HG02610 (cell line): ENCODE measurements at regions not wholly inside any gene's neighbourhood (a gene's known extent, or its start where the extent isn't known, plus 50 kb on each side); places are given as distances from the start of the nearest gene placed in this dataset.
"Not testable (repeated sequence)": the region's sequence is repeated elsewhere in the genome, so short reads cannot be mapped to it uniquely, and the experiment has no call there.

Experiments
- ATAC-seq: cut with Tn5 transposase; IDR thresholded peaks from one replicate; pipeline ENCODE4 v1.9.1; 2021; ENCODE audit warnings: mild to moderate bottlenecking, moderate library complexity; ENCODE audit not compliant: unreplicated experiment

DNA sequence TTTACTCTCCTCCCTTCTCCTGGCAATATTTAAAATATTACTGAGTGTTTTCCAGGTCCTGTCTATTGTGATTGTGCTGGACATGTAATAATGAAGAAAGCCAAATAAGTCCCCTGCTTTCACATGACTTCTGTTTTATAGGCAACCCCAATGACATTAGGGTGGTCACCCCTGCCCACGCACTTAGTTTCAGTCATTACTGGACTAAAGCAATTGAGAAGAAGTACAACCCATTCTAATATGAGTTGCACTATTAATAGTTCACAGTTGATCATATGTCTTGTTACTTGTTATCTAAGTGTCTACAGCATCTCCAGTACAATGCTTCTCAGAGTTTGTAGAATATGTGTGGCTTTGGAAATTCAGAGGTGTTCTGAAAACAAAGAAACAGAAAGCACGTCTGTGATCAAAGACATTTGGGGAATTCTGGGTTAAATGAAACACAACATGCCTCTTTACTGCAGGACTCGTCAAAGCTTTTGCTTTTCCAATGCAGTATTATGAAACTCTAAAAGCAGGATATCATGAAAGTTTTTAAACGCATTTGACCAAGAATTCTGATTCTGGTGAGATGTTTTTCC is 789.5 kb downstream of the DHX35 start:
- no peak for ATAC-seq

DNA sequence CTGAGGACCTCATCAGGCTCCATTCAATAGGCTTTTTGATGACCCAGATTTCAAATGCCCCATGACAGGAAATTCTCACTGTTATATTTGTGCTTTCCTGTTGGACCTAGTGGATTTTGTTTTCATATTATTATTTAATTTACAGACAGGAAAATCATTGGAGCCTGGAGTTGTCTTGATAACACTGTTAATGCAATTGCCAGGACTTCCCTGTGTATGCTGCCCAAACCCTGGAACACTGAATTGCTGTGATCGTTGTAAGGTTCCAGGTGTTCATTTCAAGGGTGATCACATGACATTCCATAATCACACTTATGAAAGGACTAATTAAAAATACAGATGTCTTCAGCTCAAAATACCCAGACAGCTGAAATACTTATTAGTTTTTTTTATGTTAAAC is 783.2 kb downstream of the DHX35 start:
- ATAC-seq, result no peak

DNA sequence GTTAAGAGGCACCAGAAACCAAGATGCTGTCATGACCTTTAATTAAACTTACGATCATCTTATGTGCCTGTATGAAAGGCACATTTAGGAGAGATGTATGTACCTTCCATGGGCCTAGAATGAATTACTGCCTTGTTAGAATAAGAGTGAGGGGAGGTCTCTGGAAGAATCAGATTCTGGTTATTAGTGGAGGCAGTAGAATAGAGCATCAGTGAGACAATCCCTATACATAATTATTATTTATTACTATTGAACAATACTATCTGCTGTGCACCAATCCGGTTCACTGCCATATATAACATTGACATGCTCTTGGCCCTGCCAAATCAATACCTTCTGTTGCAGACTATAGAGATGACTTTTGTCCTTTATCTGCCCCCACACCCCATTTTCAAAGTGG is 776.5 kb downstream of the DHX35 start:
- ATAC-seq, result no peak

DNA sequence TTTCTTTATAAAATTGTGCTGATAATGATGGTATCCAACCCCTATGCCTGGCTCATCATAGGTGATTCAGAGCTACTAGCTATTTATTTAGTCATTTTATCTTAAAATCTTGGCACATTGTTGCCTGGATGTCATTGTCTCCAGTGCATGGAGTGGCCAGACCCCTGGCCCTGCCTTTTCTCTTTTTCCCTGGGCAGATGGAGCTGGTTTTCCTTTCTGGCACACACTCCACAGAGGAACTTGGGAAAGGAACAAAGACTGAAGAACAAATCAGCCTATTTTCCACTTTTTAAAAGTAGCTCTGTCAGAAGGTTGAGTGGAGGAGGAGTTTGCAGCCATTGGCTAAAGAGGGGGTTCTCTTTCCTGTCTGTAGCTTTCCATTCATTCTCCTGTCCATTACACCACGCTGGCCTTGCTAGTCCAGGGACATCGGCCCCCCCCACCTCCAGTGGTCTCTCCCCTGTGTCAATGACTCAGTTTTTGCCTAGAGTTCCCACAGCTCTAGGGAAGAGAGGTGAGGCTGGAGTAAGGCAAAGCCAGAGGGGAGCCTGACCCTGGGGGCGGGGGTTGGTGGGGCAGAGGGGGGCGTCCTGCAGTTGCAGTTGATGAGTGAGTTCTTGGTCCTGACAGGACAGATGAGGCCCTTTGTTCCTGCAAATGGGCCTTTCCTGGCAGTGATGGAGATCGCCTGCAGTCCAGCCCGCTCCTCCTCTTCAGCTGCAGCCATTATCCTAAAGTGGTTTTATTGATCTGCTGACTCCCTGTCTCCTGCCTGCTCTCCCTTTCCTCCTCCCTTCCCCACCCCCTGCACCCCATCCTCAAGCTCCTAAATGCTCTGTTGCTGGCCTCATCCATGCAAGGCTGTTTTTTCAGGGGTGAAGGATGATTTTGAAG is 774.5 kb downstream of the DHX35 start:
- no peak for ATAC-seq

DNA sequence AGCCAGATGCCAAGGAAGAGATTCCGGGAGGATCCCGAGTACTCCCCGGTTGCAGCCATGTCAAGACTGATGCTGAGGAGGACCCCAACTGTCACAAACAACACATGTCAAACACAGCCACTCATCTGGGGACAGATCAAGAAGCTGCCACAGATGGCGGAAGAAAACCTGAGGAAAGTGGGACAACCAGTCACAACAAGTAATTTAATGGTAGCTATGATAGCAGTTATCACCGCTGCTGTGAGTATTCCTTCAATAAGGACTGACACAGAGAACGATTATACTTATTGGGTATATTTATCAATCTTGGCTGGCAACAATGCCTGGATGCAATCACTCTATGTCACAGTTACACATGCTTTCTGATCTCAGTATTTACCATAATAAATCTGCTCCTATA is 763.4 kb downstream of the DHX35 start:
- ATAC-seq, result not testable (repeated sequence)

DNA sequence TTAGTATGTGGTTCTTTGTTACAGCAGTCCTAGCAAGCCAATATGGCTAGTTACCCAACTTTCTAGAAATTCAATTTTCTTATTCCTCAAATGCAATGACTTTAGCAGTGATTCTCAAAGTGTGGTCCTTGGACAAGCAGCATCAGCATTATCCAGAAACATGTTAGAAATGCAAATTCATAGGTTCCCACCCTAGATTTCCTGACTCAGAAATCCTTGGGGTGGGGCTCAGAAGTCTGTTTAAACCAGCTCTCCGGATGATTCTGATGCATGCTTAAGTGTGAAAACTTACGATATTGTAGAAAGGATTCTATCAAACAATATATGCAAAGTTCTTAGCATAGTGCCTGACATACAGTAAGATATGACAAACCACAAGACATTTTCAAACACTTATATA is 757.1 kb downstream of the DHX35 start:
- ATAC-seq, result no peak

DNA sequence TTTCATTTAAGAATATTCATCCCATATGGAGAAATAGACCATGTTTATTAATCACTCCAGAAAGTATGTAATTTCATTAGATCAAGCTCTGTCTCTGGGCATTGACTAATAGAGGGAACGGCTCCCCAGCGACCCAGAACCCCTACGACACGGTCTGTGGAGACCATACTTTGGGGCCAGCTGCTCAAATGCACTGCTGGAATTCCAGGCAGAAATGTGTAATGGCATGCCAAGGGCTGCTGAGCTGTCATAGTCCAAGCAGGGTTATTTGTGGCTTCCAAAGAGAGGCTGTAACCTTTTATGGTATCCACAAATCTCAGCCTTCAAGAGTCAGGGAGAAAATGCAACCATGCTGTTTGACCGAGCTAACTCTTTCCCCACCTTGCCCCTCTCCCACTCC is 755.8 kb downstream of the DHX35 start:
- ATAC-seq, result no peak

DNA sequence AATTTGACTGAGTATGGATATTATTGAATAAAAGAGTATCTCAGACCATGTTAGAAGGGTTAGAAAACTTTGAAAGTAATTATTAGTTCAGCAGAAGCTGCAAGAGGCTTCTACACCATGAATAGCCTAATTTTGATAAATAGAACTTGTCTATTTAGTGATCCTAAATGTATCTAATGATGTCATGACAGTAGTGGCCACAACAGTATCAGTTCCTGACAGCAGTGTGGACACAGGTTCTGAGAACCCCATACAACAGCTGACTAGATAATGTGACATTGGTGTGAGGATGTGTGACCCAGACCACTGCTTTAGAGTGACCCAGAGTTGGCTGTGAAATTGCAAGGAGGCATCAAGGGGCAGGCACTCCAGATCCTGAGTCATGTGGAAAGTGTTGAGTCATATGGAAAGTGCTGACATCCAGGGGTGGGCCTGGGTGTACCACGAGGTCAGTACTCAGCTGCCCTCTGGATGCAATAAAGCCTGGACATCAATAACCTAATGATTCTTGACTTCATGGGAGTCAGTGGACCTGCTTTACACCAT is 754.7 kb downstream of the DHX35 start:
- ATAC-seq, result no peak

DNA sequence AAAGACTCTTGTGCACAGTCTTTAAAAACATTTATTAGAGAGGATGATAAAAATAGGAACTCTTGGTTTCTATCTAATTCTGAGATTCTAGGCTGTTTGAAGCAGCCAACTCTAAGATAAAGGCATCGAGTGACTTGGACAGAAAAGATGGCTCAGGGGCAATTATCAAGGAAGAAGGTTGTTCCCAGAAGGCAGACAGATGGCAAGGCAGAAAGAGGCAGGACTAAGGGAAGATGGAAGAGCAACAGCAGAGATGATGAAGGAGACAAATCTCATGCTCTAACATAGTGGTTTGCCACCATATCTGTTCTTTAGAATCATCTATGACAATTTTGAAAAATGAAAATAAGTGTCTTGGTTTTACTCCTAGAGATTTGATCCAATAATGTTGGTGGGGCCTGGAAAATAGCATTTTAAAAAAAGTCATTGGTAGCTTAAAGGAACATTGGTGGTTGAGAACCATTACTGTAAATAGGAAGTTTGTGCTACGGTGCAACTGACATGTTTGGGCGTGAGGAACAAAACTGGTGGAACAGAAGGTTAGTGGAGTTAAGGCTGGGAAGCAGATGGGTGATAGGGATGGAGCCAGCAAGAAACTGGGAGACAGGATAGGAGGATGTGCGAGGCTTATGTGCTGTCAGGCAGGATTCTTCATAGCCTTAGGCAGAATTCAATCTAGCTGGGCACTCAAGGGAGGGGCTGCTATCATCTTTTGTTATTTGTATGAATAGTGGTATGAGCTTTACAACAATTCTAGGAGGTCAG is 751.1 kb downstream of the DHX35 start:
- no peak for ATAC-seq

DNA sequence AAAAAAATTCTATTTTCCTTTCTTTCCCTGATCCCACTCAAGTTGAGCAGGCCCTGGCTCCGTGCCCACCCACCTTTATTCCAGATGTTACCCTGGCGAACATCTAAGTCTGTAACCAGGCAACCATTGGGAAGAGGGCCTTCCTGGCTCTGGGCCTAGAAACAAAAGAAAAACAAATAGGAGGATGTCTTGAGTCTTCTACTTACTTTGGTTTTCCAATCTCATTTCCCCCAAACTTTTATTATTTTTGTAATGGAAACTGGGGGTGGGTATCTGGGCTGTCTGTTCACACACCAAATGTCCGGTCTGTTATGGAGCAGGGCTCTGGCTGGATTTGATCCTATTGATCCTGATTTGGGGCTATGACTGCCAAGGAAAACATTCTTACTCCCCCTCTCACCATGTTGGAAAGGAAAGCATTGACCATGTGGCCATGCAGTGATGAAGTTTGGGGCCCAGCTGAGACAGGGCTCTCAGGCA is 744.1 kb downstream of the DHX35 start:
- no peak for ATAC-seq

DNA sequence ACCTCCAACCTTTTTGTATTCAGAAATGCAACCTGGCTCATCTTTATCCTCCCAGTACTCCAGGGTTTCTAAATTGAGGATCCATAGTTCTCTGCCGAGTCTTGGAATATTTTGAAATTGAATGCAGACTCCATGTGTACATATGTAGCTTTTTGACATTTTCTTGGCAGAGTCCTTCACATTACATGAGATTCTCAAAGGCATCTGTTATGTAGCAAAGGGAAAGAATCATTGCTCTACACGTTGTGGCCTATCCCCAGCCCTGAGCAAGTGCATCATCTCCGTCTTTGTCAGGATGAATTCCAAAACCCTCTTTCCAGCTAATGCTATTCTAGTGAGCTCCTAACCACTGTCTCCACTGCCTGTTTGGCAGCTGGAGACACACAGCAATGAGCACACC is 742.9 kb downstream of the DHX35 start:
- no peak for ATAC-seq

DNA sequence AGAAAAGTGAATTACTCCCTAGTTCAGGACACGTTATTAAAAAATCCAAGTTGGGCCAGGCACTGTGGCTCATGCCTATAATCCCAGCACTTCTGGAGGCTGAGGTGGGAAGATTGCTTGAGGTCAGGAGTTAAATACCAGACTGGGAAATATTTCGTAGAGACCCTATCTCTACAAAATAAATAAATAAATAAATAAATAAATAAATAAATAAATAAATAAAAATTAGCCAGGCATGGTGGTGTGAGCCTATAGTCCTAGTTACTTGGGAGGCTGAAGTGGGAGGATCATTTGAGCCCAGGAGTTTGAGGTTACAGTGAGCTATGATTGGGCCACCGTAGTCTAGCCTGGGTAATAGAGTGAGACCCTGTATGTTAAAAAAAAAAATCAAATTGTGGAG is 741.2 kb downstream of the DHX35 start:
- ATAC-seq, result not testable (repeated sequence)

DNA sequence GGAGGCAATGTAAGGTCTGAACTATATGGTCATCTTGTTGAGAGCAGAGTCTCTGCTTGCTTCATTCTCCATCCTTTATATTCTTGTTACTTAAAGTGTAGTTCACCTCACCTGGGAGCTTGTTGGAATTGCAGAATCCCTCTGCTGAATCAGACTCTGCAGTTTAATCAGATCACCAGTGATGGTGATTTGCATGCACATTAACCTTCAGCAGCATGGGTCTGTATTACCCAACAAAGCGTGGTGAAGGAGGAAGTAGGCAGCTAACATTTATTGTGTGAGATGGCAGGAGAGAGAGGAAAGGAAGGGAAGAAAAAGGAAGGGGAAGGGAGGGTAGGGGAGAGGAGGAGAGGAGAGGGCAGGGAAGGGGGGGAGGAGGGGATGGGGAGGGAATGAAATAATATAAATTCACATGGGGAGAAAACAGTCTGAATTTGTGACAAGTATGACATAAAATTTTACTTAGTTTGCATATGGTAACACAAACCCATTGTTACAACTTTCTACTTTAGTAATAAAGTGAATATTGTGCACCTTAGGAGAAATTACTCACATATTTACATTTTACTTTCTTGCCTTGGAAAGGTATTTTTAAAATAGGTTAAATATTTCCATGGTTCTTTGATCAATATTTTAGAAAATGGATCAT is 740.7 kb downstream of the DHX35 start:
- ATAC-seq, result no peak

DNA sequence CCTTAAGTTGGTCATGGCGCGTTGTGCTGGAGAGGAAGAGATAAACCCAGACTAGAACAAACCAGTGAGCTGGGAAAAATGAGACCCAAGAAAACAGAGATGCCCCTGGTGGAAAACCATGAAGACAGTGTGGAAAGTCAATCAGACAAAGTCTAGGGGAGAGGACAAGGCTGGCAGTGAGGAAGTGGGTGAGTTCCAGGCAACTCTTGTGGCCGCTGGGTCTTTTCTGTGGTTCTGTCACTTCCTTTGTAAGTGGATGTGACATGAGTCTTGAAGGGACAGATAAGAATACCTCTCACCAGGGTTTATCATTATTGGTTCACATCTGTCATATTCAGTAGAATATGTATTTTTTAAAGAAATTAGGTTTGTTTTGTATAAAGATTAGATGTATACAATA is 738.4 kb downstream of the DHX35 start:
- no peak for ATAC-seq

DNA sequence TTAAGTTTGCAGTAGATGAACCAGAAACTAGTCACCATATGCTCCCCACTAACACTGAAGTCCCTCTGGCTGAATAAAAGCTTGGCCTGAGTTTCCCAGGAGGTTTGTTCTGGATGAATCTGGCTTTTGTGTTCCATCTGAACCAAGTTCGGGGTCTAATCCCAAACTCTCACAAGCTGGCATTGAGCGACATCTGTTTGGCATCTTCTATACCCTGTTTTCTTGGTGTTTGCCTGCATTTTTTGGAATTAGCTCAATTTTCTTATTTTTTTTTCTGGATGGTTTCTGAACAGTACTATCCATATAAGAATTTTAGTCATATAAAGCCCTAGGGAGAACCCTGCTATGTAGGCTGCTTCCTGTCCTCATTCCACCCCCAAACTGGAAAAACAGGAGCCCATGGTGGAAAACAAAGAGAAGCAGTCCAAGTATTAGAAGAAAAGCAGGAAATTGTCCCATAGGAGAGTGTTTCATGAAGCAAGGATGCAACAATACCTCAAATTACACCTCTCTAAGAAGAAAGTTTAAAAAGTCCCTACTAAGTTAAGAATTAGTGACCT is 737.1 kb downstream of the DHX35 start:
- ATAC-seq, result no peak

DNA sequence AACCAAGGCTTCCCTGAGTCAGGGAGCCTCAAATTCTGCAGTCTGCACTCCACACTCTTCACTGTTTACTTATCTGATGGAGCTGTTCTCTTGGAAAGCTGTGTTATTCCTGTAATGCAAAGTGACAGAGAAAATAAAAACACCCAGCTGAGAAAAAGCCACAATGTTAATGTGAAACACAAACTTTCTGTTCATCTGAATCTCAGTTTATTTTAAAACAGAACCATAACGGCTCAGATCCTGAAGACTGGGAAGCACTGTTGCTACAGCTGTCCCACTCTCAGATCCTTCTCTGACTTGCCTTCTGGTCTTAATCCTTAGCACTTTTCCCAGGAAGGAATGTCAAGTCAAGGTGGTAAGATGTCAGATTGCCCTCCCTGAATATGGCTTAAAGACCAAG is 736.6 kb downstream of the DHX35 start:
- ATAC-seq, result no peak

DNA sequence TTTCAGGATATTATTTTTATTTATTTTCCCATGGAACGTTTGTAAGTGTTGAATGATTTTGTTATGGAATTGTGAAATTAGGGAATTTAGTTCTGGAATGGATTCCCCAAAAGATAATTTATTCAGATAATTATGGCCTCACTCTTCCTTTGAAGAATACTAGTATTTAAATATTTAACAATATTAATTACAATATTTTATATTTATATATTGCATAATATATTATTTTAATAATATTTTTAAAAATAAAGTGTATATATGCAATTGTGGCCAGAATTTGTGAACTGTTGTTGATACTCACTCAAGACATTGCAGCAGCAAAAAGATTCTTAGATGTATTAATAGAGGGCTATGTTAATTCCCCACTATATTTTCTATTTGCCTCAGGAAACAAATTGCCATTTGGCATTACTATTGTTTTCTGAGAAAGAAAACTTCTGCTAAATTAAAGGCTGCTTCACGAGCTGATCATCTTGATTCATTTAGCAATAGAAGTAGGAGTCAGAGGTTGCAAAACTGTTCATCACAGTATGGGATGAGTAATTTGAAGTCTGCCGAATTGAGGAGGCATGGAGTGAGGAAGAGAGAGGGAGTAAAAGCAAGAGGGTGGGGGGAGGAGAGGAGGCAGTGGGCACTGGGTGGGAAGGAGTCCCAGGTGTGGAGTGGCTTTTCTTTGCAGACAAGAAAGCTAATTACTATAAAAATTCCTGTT is 729.2 kb downstream of the DHX35 start:
- no peak for ATAC-seq

DNA sequence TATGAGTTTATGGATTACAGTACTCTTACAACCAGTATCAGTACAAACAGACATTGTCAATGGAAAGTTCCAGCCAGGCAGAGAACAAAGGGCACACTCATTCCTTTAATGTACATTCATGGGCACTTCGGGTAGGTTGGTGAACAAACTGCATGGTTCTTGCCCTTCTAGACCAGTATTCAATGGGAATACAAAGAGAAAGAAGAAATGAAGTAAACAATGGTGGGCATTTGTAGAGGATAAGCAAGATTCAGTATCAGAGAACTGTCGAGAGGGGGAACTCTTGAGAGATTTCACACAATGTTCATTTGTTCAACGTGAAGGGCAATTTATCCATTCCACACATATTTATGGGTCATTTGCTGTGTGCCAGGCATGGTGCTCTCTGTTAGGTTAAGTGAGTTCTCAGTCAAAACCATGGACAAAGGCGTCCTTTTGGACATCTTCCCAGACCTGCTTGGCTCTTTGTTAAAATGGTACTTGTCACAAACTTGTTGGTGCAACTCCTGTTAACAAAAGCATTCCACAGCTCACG is 714.8 kb downstream of the DHX35 start:
- ATAC-seq, result no peak

DNA sequence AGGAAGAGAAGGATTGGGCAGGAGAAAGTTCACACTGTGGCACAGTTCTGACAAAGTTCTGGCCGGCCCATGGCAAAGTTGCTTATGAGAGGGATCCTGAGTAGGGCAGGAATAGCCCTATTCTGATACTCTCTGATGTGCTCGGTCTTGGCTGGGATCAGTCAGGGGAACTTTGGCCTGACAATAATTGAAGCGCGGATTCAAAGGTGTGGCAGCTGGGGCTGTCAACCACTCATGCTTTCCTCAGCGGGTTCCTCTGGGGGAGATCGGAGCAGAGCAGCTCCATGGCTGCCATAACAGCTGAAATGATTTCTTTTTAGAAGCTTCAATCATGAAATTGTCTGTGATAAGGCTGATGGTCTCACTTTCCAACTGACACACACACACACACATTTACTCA is 714.1 kb downstream of the DHX35 start:
- ATAC-seq, result no peak

DNA sequence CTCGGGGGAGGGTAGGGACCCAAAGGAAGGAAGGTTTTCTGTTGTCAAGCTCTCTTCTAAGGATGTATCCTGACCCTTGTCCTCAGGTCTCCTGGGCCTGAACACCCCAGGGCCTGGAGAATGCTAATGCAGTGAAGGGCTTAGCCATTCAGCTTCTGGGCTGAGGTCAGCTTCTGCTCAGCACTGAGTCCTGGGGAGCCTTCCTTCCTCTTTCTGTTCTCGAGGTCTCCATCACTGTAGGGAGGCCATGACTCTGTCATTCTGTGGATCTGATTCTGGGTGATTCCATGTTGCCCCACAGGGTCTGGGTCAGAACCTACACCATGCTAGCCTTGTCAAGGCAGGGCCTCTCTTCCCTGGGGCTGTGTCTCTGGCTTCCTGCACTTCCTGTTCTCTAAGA is 712.7 kb downstream of the DHX35 start:
- no peak for ATAC-seq
